ENCODE measurements at regions not wholly inside any gene's neighbourhood (a gene's known extent, or its start where the extent isn't known, plus 50 kb on each side); places are given as distances from the start of the nearest gene placed in this dataset.

GRCh38 chr5:87756951-87757350, 344.2 kb upstream of the CCNH start:
- TF ChIP-seq POLR2A (IDR thresholded peaks at IDR 0.05): no peak
- no peak for TF ChIP-seq POLR2AphosphoS5 (IDR thresholded peaks at IDR 0.05)
- no peak for TF ChIP-seq CTCF (IDR thresholded peaks at IDR 0.05)
- no peak for TF ChIP-seq EP300 (IDR thresholded peaks at IDR 0.05)
